ENCODE measurements at regions not wholly inside any gene's neighbourhood (a gene's known extent, or its start where the extent isn't known, plus 50 kb on each side); places are given as distances from the start of the nearest gene placed in this dataset.

GRCh38 chr4:189202869-189203271 is 737.8 kb upstream of the FRG1 start:
- H3K27me3 ChIP-seq (ENCODE audit: insufficient read depth, low read length) = no peaks in the 10 kb centered on the region
- no peaks in the 10 kb centered on the region for H3K9me3 ChIP-seq (ENCODE audit: control insufficient read depth in 1 of 2, insufficient read depth in 1 of 2, low read depth in 1 of 2, low read length in 2 of 2)
- H3K4me2 ChIP-seq (ENCODE audit: low read length) = peak overlapping the region; percentile 60; the same call in 1 of the 2 replicates
- ChIA-PET POLR2A (no interaction called here), CTCF (no interaction called here), RAD21 (ENCODE audit: low non-redundant PET in 1 of 2, low total read pairs in 2 of 2, uncharacterized antibody in 2 of 2, unreplicated experiment in 2 of 2) (no interaction called here)
- BruUV-seq (replicated peaks) = no TSS peak
- no peaks in the 10 kb centered on the region for H3K79me2 ChIP-seq (ENCODE audit: insufficient read depth, low read length)
- ATAC-seq = no peak
- H3K9me2 ChIP-seq (ENCODE audit: insufficient read depth) = no peaks in the 10 kb centered on the region
- H3K9ac ChIP-seq (ENCODE audit: low read length) = no peak overlapping the region
- peak overlapping the region; percentile 97 for H2AFZ ChIP-seq (ENCODE audit: low read depth, low read length, poor library complexity, severe bottlenecking)
- TF ChIP-seq RAD21 (IDR thresholded peaks at IDR 0.05; ENCODE audit: low read depth) (no peak), ATF3 (IDR thresholded peaks at IDR 0.05) (no peak), SRF (IDR thresholded peaks at IDR 0.05; ENCODE audit: low read depth) (no peak), SP1 (IDR thresholded peaks at IDR 0.05; ENCODE audit: low read depth) (no peak), SIN3A (IDR thresholded peaks at IDR 0.05; ENCODE audit: low read depth) (no peak), ELF1 (IDR thresholded peaks at IDR 0.05; ENCODE audit: borderline replicate concordance, low read depth) (no peak), YY1 (IDR thresholded peaks at IDR 0.05; ENCODE audit: extremely low read depth, insufficient replicate concordance, low read depth, low read length) (no peak), EGR1 (IDR thresholded peaks at IDR 0.05; ENCODE audit: low read depth) (no peak), CTCF (IDR thresholded peaks at IDR 0.05 in 2 of 3, conservative IDR thresholded peaks at IDR 0.05 in 1 of 3; ENCODE audit: borderline replicate concordance in 1 of 3, insufficient read depth in 1 of 3, low read depth in 2 of 3, low read length in 2 of 3) (no peak), TCF7L2 (IDR thresholded peaks at IDR 0.05; ENCODE audit: borderline replicate concordance, extremely low read depth, insufficient read depth, insufficient read length) (no peak), EZH2 (IDR thresholded peaks at IDR 0.05) (no peak)
- no peaks in the 10 kb centered on the region for H3K36me3 ChIP-seq (ENCODE audit: control insufficient read depth in 1 of 2, insufficient read depth in 2 of 2, low read length in 2 of 2)
- no peaks in the 10 kb centered on the region for H4K20me1 ChIP-seq (ENCODE audit: insufficient read depth)
- H3K4me3 ChIP-seq (replicated peaks in 1 of 2; ENCODE audit: low read depth in 1 of 2, low read length in 2 of 2) = no peak overlapping the region
- H3K27ac ChIP-seq (ENCODE audit: low read depth, low read length) = no peak overlapping the region
- peaks cover 0 to 7% of the 10 kb centered on the region in 2 experiments; a peak in 2 of 4 replicates for H3K4me1 ChIP-seq (ENCODE audit: control insufficient read depth in 1 of 2, insufficient read depth in 2 of 2, low read length in 2 of 2)
- intact Hi-C loops (cut with micrococcal nuclease) = loop anchor here (5.0 to 10.0 kb wide), 3 partner anchors 228 to 798 kb away; no protein-coding TSS in a partner anchor
- DNase-seq (ENCODE audit: low read depth, low spot score) = no peak
